ENCODE measurements at regions not wholly inside any gene's neighbourhood (a gene's known extent, or its start where the extent isn't known, plus 50 kb on each side); places are given as distances from the start of the nearest gene placed in this dataset.

DNA sequence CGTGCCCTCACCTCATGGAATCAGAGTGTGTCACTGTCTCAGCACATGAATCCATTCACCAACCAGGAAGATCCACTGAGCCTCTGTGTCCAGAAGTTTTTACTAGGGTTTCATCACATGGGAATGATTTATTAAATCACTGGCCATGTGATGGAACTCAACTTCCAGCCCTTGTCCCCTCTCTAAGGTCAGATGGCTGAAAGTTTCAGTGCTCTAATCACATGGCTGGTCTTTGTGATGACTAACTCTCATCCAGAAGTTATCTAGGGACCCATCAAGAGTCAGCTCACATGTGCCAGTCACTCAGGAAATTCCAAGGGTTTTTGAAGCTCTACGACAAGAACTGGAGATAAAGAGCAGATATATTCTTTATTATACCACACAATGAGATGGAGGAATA is 140.5 kb upstream of the GYPC start:
- TF ChIP-seq POLR2A (IDR thresholded peaks at IDR 0.05; ENCODE audit: low read depth, low read length) (no peak), POLR2AphosphoS5 (IDR thresholded peaks at IDR 0.05; ENCODE audit: low read depth, low read length) (no peak), TAF1 (IDR thresholded peaks at IDR 0.05; ENCODE audit: low read depth, low read length) (no peak), SPI1 (IDR thresholded peaks at IDR 0.05; ENCODE audit: low read depth, low read length) (no peak), POU2F2 (IDR thresholded peaks at IDR 0.05; ENCODE audit: low read depth, low read length) (no peak)
